GM18861 (cell line): ENCODE measurements at regions not wholly inside any gene's neighbourhood (a gene's known extent, or its start where the extent isn't known, plus 50 kb on each side); places are given as distances from the start of the nearest gene placed in this dataset.
"Not testable (repeated sequence)": the region's sequence is repeated elsewhere in the genome, so short reads cannot be mapped to it uniquely, and the experiment has no call there.

Experiments
- ATAC-seq: cut with Tn5 transposase; IDR thresholded peaks from one replicate; pipeline ENCODE4 v1.9.1; 2021; ENCODE audit not compliant: unreplicated experiment

DNA sequence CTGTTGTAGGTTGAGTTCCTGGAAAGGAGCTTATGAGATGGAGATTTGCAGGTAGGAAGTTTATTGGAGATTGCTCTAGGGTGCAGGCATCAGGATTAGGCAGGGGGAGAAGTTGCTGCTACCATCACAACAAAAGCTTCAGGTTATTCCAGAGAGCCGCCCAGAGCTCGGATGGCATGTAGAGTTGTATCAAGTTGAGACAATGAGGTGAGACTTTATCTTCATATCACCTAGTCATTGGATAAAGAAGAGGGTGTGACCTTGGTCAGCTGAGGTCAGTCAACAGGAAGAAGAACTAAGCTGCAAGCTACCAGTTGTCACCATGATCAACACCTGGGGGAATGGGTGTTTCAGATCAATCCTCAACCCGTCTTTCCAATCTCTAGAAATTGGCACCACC lies 342.0 kb downstream of the RFC3 start:
- ATAC-seq: no peak

GRCh38 chr13:34161931-34162543 lies 344.1 kb downstream of the RFC3 start:
- no peak for ATAC-seq

GRCh38 chr13:34162544-34162933 lies 344.6 kb downstream of the RFC3 start:
- ATAC-seq: no peak

- ATAC-seq: no peak
Measured at GRCh38 chr13:34164582-34164981, 346.6 kb downstream of the RFC3 start.

GRCh38 chr13:34165158-34165557 lies 347.2 kb downstream of the RFC3 start:
- ATAC-seq: no peak

- ATAC-seq: no peak
Measured at GRCh38 chr13:34166406-34166805, 348.5 kb downstream of the RFC3 start.

DNA sequence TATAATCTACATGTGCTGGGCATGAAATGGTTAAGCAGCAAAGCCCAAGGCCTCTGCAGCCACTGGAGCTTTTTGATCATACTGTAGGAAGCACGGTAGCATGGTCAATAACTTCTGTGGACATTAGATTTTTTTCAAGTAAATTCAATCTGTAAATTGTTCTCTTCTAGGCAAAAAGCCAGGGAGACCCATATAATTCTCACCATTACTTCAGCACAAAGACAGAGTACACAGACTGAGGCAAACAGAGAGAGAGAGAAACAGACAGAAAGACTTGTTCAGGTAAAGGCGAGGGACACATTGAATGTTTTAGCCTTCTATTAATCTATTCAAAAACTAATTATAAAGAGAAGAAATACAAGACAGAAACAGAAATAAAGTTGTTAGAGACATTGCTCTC lies 349.4 kb downstream of the RFC3 start:
- no peak for ATAC-seq

DNA sequence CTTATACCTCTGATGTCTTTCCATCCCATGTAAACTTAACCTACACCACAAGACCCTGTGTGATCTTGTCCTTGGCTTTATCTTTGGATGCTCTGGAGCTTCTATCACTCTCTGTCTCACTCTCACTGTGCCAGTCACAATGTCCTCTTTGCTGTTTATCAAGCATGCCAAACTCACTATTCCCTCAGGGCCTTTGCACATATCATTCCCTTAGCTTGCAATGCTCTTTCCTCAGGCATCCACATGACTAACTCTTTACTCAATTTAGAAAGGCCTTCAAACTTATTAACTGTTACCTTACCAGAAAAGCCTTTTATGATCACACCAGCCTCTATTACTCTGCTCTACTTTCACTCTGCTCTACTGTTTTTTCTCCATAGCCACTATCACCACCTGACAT lies 354.1 kb downstream of the RFC3 start:
- no peak for ATAC-seq

DNA sequence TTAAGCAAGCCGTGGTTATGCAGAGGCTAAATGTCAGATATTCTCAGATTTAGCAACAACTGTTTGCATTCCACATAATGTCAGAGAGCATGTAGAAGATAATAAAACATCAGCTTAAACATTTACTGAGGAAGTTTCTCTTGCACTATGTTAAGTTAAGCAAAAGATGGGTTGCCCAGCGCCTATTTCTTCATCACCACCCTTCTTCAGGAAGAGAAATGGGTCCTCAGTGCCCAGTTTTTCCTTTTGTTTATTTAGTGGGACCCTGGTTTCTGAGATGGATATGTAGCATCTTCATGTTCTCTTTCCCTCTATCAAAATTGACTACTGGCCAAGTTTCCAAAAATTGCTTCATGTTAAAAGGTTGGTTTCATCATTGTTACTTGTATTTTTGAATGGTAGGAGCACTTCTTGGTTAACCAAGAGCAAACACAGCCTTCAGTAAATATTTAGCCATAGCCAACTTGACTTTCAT lies 356.8 kb downstream of the RFC3 start:
- ATAC-seq: no peak

GRCh38 chr13:34175551-34175950 lies 357.6 kb downstream of the RFC3 start:
- no peak for ATAC-seq

DNA sequence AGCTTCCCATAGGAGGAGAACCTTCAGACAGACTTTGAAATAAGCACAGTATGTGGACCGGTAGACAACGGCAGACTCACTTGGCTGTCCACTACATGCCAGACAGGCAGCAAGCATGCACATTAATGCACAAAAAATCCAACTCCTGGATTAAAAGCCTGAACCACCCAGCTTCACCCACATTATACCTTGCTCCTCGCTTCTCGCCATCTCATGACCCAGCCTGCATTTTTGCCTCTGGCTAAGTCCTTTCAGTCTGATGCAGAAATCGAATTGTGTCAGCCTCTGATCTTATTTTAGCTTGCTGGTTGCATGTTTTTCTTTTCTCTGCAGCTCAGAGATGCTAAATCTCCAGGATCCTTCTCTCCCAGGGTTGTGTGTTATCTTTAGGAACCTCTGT lies 358.7 kb downstream of the RFC3 start:
- ATAC-seq: no peak

DNA sequence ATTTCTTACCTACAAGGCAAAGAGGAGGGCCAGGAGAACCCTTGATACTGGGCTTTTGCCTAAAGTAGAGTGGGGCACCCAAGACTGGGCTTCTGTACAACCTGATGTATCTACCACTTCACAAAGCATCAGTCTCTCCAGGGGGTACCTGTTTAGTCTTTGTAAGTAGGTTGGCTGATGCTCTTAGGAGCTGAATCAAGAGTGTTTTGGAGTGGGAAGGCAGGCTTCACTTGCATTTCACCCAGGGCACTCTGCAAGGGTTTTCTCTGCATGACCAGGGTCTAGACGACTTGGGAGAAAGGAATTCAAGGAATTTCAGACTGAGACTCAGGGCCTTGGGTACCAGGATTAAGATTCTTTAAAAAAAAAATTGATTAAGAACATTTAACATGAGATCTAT lies 361.5 kb downstream of the RFC3 start:
- ATAC-seq: no peak

- ATAC-seq: no peak
Measured at GRCh38 chr13:34179927-34180326, 362.0 kb downstream of the RFC3 start.

DNA sequence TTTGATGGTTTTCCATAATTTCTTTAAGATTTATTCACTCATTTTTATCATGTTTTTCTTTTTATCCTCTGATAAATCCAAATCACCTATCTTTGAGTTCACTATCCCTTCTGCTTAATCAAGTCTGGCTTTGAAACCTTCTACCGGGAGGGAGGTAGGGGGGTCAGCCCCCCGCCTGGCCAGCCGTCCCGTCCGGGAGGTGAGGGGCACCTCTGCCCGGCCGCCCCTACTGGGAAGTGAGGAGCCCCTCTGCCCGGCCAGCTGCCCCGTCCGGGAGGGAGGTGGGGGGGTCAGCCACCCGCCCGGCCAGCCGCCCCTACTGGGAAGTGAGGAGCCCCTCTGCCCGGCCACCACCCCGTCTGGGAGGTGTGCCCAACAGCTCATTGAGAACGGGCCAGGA lies 363.3 kb downstream of the RFC3 start:
- ATAC-seq: not testable (repeated sequence)

GRCh38 chr13:34189946-34190345 lies 372.0 kb downstream of the RFC3 start:
- ATAC-seq: no peak

DNA sequence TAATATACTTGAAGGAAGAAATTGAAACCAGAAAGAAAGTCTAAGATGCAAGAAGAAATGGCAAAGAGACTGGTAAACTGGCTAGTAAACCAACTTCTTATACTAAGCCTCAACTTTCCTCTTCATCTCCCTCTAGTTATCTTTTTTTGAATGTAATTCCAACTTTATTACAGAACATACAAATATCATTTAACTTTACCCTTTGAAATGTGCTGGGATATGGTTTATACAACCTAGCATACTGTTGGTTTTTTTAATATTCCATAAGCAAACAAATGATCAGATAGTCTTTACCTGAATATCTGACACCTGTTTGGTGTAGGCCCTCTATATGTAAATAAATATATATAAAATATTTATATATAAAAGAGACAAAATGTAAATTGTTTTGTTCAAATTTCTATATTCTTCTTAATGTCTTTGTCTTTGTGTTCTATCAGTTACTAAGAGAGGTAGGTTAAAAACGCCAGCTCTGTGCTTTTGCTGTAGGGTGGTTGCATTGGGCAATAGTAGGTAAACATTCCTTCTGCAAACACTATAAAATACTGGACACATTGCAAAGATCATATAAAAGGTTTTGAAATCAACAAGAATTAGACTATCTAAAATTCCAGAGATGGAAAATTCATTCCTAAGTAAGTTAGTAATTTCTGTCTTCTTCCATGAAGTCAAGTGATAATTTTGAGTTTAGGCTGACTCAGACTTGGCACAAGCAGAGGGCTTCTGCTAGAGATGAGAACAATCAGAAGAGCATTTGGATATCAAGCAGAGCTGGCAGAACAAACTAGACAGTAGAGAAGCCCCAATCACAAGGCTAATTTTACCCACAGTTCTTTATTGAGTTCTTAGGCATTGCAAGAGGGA lies 383.3 kb downstream of the RFC3 start:
- ATAC-seq: no peak

DNA sequence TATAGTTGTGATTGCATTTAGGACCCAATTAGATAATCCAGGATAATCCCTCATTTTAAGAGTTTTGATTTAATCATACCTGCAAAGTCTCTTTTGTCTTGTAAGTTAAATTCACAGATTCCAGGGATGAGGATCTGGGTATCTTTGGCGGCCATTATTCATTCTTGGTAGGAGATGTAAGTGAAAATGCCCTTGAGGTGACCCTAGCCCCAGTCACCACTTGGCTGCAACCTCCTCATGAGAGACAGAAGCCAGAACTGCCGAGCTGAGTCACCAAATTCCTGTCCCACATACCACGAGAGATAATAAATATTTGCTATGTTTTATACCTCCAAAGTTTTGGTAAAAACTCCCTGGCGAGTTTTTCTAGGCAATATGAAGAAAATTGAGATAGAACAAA lies 389.4 kb downstream of the RFC3 start:
- no peak for ATAC-seq

DNA sequence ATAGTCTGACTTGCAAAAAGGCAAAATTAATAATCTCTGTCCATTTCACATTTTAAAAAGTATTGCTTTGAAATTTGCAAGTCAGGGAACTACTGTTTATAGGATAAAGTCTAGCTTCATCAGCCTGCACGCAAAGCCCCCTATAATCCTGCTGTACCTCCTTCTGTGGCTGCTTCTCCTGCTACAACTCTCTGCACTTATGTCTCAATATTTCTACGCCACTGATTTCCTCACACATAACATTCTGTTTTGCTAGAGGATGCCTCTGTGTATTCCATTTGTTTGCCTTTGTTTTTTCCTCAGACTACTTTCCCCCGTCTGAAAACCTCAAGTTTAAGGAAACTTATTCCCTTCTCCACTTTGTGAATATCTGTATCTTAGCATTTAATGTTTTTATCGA lies 389.9 kb downstream of the RFC3 start:
- ATAC-seq: no peak

DNA sequence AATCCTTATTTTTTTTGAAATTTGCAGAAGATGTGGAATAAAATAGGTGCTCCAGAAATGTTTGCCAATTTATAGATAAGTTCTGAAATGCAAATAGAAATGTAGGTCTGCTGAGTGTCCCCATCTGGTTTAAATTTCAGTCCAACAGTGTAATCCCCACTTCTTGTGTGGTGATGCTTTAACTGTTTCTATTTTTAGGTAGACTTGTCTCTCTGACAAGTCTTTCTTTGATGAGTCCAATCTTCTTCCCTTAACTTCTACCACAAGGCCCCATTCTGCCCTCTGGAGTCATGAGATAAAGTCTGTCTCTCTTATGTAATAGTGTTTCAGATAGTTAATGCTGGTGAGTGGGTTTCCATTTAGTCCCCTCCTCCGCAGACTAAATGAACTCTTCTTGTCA lies 390.4 kb downstream of the RFC3 start:
- ATAC-seq: no peak

DNA sequence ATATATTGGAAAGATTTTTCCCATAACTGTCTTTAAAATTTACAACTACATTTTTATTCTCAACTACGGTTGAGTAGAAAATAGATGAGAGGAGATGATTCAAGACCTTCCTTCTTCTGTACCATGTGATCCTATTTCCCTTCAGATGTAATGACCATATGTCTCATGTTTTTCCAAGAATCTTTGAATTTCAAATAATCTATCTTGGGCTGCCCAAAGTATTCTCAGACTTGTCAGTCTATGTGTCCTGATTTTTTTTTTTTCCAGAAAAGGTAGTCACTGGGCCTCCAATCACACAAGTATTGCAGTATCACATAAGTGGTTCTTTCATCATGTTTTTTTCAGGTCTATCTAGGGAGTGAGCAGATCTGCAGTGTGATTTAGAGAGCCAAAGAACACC lies 392.4 kb downstream of the RFC3 start:
- ATAC-seq: no peak

DNA sequence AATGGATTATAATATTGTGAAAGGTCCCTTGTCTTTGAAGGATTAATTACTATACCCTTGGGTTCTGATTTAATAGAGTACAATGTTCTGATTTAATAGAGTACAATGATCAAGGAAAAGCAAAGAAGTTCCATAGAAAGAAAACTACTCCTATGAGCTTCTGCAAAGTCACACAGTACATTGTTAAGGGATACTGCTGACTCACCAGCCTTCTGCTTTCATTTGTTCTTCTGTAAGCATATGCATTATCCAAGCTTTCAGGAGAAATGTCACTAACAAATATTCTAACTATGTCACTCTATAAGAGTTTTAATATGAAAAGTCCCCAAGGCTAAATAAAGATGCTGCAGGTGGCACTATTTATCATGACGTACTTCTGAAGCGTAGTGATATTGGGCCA lies 396.7 kb downstream of the RFC3 start:
- no peak for ATAC-seq

- ATAC-seq: no peak
Measured at GRCh38 chr13:34216256-34216655, 398.3 kb downstream of the RFC3 start.
